ENCODE measurements at regions not wholly inside any gene's neighbourhood (a gene's known extent, or its start where the extent isn't known, plus 50 kb on each side); places are given as distances from the start of the nearest gene placed in this dataset.

GRCh38 chr5:67659288-67659687 is 462.7 kb upstream of the CD180 start:
- ChIA-PET CTCF (interaction anchor here (0.6 to 1.4 kb wide), 2 partner anchors 13 to 140 kb away, joined by 3 to 4 read pairs; no protein-coding TSS in a partner anchor), POLR2A (no interaction called here)
- H3K9me3 ChIP-seq = no peaks in the 10 kb centered on the region
- no peak overlapping the region for H3K4me2 ChIP-seq
- 46% methylated on average over 6 of the region's 6 CpGs for WGBS (ENCODE audit: missing lambda C conversion rate)
- DNase-seq (ENCODE audit: low read depth in 1 of 2, low spot score in 1 of 2) = no peak
- FAIRE-seq = no peak
- ATAC-seq = no peak
- no peak overlapping the region for H3K4me3 ChIP-seq
- H3K4me1 ChIP-seq = no peaks in the 10 kb centered on the region
- no peak overlapping the region for H3K27ac ChIP-seq
- no peak for TF ChIP-seq MAZ (IDR thresholded peaks at IDR 0.05; ENCODE audit: borderline replicate concordance, low read depth, low read length)
- no peak for TF ChIP-seq RFX5 (IDR thresholded peaks at IDR 0.05)
- no peak for TF ChIP-seq BCL3 (IDR thresholded peaks at IDR 0.05)
- no peak for TF ChIP-seq KDM1A (IDR thresholded peaks at IDR 0.05; ENCODE audit: low read depth)
- TF ChIP-seq TP53 (CRISPR knock-in tag; IDR thresholded peaks at IDR 0.05) = no peak
- no peak for TF ChIP-seq MAFK (IDR thresholded peaks at IDR 0.05; ENCODE audit: partially characterized antibody)
- TF ChIP-seq ZSCAN20 (CRISPR knock-in tag; IDR thresholded peaks at IDR 0.05) = no peak
- no peak for TF ChIP-seq HDAC2 (IDR thresholded peaks at IDR 0.05)
- TF ChIP-seq PBX3 (IDR thresholded peaks at IDR 0.05) = no peak
- TF ChIP-seq POLR2AphosphoS2 (conservative IDR thresholded peaks at IDR 0.05; ENCODE audit: low read length) = no peak

GRCh38 chr5:67657055-67657454 is 460.5 kb upstream of the CD180 start:
- no peak overlapping the region for H3K4me2 ChIP-seq
- CTCF ChIA-PET = no interaction called here
- no peak overlapping the region for H3K27ac ChIP-seq
- WGBS (ENCODE audit: missing lambda C conversion rate) = 4% methylated on average over 5 of the region's 5 CpGs
- FAIRE-seq (no peak), DNase-seq (ENCODE audit: low read depth in 1 of 2, low spot score in 1 of 2) (no peak), ATAC-seq (no peak)
- no peak overlapping the region for H3K4me3 ChIP-seq
- POLR2A ChIA-PET = no interaction called here
- no peaks in the 10 kb centered on the region for H3K9me3 ChIP-seq
- H3K4me1 ChIP-seq = no peaks in the 10 kb centered on the region
- TF ChIP-seq MYC (IDR thresholded peaks at IDR 0.05; ENCODE audit: borderline replicate concordance, low read length) (no peak), CHD4 (IDR thresholded peaks at IDR 0.05; ENCODE audit: borderline replicate concordance) (no peak), MAX (IDR thresholded peaks at IDR 0.05) (no peak), TP53 (CRISPR knock-in tag; IDR thresholded peaks at IDR 0.05) (no peak), ESRRA (IDR thresholded peaks at IDR 0.05; ENCODE audit: borderline replicate concordance, low read length) (no peak), KDM1A (IDR thresholded peaks at IDR 0.05; ENCODE audit: low read depth) (no peak), CHD2 (IDR thresholded peaks at IDR 0.05; ENCODE audit: low read length, partially characterized antibody) (no peak), FOXS1 (CRISPR knock-in tag; IDR thresholded peaks at IDR 0.05) (no peak), ZC3H11A (IDR thresholded peaks at IDR 0.05) (no peak), HOXB13 (CRISPR knock-in tag; IDR thresholded peaks at IDR 0.05; ENCODE audit: low read depth) (no peak), RNF2 (IDR thresholded peaks at IDR 0.05; ENCODE audit: borderline replicate concordance, low read depth) (no peak), JUN (IDR thresholded peaks at IDR 0.05) (no peak), EP300 (IDR thresholded peaks at IDR 0.05) (no peak), PBX3 (IDR thresholded peaks at IDR 0.05) (no peak), HMGXB4 (CRISPR knock-in tag; IDR thresholded peaks at IDR 0.05; ENCODE audit: borderline replicate concordance) (no peak)
